ENCODE measurements at regions not wholly inside any gene's neighbourhood (a gene's known extent, or its start where the extent isn't known, plus 50 kb on each side); places are given as distances from the start of the nearest gene placed in this dataset.

DNA sequence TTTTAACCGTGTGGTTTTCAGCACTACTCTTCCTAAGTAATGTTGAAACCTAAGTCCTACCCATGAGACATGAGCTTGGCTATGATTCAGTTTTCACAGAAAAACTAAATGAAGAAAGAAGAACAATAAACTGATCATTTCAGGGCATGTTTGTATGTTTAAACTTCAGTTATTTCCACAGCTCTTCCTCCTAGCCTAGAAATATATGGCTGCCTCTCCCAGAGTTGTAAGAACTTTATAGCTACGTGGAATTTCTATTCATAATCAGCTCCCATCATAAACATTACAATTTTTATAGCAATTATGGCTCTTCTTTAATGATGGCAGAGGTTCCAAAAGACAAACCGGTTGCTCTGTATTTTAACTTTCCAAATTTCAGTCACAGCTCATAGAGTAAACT is 314.7 kb upstream of the ADAMTSL1 start:
- no peak for FAIRE-seq

DNA sequence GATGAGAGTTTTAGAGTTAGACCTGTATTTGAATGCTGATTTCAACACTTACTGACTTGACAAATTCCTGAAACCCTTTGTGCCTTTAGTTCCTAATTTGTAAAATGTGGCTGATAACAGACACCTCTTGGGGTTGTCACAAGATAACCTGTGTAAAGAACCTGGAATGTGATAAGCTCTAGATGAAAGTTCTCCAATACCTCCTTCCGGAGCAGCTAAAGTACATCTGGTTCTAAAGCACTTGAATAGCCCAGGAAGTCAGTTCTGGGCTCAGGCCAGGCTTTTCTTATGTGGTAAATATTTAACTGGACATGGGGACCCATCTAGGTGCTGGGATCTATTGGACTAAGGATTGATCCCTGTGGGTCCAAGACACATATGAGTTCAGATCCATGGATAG is 310.8 kb upstream of the ADAMTSL1 start:
- FAIRE-seq, result no peak

DNA sequence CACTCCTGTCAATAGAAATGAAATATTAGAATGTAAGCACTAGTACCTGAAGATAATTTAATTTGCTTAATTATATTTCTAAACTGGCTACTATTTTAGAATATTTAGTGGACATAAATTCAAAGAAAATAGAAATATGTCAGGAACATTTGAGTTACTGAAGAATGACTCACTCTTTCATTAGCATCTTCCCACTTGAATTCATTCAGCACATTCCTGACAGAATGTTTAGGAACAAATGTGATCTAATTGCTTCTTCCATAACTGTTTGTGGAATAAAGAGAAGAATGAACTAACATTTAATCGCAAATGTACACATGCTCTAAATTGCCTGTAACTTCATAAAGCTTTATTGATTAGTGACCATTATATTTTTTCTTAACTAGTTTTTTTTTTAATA is 306.2 kb upstream of the ADAMTSL1 start:
- no peak for FAIRE-seq

DNA sequence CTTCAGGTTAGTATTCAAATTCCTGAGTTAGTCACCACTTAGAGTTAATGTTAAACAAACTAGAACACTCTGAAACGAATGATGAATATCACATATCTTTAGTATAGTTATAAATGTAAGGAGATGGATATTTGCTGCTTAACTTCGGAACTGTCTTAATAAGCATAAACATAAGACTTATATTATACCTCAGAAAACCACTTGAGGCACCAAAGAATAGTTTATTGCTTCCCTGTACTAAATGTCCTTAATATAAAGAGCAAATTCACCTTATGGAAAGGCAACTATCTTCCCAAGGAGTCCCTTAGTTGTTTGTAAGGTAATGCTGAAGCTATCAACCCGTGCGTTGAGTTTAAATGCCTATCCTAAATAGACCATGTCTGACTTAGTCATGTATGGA is 300.0 kb upstream of the ADAMTSL1 start:
- FAIRE-seq, result no peak

DNA sequence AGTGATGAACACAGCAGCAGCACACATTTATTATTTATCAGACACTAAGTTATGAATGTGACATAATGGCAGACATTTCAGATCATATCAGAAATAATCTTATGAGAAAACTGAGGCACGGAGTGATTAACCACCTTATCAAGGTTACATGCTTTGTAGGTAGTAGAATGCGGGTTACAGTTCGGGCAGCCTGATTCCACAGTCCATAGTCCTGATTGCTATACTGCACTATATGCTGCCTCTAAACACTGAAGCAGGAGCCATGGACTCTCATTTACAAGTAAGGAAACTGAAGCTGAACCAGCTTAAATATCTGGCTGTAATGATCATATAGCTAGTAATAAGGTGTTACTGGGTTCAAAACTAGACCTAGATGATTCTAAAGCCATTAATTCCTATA is 291.3 kb upstream of the ADAMTSL1 start:
- FAIRE-seq, result no peak

DNA sequence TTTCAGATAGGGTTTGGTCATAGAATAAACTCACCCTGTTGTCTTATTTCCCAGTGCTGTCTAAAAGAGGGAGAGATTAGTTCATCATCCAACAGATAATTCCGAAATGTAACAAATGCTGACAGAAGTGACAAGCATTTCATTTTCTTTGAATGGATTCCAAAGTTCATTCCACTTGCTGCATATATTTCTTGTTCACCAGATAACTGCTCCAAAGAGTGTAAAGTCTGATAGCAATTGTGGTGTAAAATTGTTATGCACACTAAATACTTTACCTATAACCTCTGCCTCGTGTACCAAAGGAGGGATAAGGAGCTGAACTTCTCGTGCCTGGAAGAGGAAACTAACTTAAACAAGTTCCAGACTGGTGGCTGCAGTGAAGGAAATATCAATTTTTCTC is 290.0 kb upstream of the ADAMTSL1 start:
- FAIRE-seq, result no peak

DNA sequence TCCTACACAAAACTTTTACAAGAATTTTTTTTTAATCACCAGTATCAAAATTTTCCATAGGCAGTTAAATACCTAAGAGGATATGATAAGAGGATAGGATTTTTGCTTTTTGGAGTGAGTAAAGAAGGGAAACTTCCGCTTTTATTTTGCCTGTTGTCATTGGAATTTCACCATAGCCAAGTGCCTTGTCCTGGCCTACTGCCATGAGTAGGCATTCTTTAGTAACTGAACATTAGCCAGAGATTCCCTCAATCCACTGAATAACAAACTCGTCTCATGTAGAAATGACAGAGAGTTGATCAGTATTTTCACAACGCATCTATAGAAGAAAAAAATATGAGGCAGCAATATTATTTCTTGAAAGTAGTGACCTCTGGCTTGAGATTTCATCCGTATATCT is 289.6 kb upstream of the ADAMTSL1 start:
- no peak for FAIRE-seq

DNA sequence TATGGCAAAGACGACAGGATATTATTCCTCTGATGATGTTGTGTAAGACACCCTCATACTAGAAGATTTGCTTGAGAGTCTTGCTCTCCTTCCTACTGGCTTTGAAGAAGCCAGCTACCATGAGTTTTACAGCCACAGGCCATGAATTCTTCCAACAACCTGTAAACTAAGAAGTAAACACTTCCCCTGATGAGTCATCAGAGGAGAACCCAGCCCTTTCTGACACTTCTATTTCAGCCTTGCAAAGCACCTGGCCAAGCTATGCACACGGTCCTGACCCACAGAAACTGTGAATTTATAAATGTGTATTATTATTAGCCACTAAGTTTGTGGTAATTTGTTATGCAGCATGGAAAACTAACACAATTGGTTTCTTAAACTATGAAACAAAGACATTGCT is 288.8 kb upstream of the ADAMTSL1 start:
- FAIRE-seq, result no peak

DNA sequence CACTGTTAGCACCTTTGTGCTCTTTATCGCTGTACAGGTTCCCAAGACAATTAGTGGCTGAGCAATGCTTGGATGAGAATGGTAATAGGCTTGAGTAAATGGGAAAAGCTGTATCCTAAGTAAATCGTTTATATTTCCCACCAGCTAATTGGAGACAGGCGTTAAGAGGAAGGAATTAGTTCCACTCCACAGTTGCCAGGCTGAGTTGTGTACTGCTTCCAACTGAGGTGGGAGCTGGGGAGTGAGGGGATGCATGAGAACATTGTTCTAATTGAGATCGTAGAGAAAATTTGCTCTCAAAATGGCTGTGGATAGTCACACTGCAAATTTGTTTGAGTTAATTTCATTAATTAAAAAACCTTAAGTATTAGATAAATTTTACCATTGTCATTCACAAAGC is 285.0 kb upstream of the ADAMTSL1 start:
- no peak for FAIRE-seq

DNA sequence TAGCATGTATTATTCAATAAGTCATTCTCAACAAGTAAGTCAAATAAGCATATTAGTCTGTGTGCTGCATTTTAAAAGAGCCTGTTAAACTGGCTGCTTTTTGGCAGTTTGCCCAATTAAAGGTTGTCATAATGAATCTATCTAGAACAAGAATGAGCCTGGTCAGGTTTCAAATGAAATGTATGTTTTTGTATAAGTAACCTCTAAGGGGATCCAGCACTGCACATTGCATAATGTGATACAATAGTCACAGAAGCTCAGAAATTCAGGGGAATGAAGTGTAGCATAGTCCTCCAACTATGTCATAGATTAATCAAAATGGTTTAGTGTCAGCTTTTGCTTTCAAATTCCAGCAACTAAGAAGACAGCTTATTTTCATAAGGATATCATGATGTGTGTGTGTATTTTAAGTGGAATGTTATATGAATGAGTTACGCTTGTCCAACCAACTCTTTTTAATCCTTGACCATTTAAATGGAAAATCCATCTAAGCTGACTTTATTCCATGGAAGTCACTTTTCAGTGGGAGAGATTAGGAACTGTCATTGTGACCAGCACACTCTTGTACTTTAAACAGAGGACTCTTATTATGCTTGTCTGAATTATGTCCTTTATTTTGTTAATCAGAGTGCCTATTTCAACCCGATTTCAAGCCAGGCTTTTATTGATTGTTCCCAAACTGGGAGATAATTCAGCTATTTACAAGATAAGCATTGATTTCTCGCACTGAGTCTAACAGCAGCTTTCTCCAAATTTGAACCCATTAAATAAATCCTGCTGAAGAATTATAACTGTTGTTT is 283.9 kb upstream of the ADAMTSL1 start:
- FAIRE-seq, result no peak

DNA sequence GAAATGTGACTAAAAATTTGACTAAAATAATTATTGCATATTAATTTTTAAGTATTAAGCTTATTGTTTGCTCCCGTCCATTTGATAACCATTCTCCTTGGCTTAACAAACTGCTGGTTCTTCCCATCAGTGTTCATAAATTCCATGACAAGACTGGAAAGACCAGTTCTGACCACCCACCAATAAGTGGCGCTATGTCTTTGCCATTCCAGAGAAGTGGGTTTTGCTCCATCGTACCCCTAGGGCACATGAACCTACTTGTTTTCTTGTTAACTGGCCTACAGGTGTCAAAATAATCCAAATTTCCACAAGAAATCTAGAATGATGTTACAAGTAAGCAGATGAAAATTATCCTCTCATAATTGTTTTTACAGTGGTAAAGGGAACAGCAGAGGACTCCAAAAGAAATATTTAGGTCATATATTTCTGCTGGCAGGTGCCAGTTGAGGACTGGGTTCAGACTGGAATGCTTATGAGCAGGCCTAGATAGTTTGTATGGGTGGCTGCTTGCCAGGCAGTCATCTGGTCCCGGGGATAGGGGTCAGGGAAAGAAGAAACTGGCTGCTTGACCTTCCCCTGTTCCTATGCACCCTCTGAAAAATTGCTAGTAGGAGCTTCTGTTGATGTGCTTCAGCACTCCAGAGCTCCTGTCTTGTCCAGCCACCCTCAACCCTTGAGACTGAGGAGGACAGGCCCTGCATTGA is 283.1 kb upstream of the ADAMTSL1 start:
- no peak for FAIRE-seq

DNA sequence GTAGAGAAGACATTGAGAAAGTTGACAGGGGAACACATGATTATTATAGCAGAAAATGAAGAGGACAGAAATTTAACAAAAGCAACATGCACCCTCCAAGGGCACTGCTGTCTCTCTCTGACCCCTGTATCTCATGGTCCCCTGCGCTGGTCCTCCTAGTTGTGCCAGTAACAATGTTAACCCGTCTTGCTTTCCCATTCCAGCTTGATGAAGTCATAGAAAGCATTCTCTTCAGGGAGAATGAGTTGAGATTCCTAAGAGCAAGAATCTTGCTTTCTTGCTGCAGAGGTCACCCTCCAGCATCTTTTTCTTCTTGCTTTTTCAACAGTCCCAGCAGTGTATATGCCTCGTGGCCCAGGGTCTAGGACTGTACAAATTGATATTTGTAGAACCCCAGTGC is 279.6 kb upstream of the ADAMTSL1 start:
- FAIRE-seq, result no peak

DNA sequence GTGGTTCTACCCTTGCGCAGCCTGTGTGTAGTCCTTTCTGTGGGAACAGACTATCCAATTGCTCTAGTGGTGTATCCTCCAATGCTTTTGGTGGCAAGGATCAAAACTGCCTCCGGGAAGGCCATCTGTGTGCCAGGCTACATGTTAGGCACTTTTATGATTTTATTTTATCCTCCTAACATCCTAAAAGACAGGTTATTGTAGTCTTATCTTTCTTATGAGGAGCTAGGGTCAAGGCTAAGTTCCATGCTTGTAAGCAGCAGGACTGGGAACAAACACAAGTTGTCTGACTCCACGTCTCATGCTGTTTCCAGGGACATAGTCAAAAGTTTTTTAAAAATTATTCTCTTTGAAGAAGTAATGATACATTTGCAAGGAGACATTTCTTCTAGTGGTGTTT is 278.7 kb upstream of the ADAMTSL1 start:
- no peak for FAIRE-seq

DNA sequence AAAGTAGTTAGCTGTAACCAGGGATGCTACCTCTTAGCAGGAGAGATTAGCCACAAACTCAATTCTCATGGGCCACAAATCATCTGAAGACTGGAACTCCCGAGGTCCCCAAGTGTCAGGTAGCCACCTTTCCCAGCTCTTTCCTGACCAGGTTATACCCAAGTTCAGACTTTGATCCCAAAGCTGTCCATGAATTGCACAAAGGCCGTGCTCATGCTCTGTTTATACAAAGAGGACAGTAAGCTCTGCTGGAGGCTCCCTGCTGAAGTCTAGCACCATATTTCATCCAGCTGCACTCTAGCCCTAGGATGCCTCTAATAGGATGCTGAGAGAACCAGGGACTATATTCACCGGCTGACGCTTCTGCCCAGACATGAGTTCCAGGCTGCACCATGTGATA is 271.0 kb upstream of the ADAMTSL1 start:
- no peak for FAIRE-seq

DNA sequence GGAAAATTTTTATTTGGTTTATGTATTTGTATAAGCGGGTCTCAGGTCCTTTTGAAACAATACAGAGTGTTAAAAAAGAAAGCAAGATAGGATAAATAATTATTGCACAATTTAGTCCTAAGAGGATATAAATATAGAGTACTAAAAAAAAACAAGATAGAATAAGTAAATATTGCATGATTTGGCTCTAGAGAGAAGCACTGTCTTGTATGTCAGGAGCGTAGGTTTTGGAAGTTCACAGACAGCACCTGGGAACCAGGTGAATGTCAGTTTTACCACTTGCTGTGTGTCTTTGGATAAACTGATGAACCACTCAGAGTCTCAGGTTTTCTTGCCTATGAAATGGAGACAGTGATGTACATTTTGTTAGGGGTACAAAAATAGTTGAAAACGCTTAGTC is 266.2 kb upstream of the ADAMTSL1 start:
- no peak for FAIRE-seq

DNA sequence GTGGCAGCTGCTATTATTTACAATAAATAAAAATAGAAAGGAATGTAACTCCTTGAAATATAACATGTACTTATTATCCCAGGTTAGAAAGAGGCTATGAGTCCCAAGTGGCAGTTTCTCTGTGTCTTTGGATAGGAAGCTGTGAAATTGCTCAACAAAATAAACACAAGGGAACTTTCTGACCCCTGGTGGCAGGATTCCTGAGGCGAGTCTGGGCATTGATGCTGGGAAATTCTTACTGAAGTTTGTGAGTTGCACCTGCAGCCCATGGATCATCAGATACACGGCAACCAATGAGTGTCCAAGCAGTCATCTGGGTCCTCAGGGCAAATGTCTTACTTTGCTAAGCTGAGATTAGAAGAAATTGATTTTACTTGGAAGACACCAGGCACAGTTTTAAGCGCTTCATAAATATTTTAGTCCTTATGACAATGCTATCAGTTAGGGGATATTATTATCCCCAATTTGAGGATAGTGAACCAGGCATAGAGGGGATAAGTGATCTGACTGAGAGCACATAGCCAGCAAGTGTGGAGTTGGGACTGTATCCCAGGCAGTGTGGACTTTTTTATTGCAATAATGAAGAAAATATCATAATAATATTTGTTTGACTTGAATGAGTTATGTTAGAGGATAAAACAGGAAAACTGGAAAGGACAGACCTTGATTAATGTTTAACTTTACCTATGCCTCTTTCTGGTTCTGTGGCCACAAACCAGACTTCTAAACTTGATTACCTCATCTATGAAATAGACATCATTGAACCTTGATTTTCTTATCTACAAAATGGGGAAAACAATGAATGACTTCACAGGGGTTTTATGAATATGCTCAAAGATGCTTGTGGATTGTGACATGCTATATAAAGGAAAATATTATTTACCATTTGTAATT is 265.5 kb upstream of the ADAMTSL1 start:
- no peak for FAIRE-seq

DNA sequence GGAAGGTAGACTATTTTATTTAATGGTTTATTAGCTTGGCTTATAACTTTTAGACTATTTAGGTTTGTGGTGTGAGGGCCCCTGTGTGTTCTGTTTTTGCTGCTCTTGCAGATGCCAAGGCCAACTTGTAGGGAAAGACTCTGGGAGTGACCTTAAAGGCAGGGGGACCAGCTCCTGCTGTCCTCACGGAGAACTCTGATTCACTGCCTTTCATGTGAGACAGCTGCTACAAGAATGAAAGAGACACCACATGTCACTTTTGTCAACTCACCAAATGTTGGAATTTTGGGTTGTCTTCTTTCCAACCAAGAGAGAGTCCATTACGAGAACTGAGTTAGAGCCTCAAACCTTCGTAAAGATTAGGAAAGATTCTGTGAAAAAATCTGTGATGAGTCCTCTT is 258.3 kb upstream of the ADAMTSL1 start:
- no peak for FAIRE-seq

DNA sequence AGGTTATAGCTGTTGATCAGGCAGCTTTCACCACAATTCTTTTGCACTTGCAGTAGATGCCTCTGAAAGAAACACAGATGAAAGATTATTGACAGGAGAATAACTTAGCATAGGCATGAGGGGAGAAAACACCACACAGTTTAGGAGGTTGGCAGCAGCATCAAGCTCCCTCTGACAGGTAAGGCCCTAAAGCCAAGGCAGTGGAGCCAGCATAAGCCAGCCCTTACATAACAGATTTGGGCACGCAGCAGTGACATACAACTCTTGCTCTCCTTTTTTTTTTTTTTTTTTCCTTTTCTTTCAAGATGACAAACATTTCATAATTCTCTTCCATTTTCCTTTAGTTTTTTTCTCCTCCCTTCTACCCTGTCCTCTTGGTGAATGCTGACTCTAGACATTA is 257.6 kb upstream of the ADAMTSL1 start:
- no peak for FAIRE-seq

DNA sequence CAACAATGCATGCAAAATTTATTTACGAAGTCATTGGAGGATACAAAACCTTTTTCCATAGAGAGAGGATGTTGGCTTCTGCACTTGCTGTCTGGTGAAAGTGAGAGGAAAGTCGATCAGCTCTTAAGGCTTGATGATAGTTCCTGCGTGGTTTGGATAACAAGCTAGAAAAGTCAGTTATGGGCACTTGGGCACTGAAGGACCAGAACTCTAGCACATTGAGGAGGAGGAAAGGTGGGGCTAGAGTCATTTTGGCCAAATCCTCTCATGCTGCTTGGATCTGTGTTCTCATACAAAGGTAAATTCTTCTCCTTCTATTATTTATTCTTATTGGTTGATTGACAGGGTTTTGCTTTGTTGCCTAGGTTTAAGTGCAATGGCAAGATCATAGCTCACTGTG is 245.9 kb upstream of the ADAMTSL1 start:
- FAIRE-seq, result no peak

DNA sequence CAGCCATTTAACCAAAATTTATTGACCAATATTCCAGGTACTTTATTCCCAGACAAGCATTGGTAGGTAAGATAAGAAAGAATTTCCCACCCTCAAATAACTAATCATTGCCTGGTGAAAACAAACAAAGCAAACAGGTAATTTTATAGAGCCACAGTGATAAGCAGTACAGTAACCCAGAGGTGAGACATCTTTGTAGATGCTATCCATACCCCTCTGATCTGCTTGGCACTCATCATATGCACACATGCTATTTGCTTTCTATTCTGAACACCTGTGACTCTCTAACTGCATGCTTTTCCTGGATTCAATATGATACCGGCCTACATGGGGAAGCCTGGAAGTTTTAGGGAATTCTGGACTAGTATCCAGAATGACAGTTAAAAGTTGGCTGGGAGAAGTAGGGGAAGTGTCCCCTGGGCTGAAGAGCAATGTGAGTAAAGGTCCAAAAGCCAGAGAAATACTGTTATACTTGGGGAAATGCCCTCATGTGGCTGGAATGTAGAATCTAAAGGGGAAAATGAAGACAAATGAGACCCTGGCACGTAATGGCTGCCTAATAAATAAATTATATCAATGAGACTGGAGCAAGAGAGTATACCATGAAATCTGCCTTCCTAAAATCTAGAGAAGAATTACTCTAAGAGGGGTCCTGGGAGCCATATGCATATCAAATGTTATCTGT is 243.8 kb upstream of the ADAMTSL1 start:
- no peak for FAIRE-seq

DNA sequence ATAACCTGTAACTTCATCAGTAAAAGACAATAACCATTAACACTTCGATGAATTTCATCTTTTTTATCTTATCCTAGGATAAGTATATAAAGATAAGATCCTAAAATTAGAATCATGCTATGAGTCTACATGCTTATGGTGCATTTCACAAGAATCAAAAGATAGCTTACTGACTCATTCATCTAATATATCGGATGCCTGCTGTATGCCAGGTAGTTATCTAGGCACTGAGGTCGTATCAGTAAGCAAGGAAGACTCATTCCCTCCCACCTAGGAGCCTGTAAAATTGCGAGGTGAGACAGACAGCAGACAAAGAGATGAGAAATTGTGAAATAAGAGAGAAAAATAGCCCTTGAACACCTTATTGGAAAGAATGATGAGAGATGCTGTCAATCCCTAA is 240.6 kb upstream of the ADAMTSL1 start:
- no peak for FAIRE-seq

DNA sequence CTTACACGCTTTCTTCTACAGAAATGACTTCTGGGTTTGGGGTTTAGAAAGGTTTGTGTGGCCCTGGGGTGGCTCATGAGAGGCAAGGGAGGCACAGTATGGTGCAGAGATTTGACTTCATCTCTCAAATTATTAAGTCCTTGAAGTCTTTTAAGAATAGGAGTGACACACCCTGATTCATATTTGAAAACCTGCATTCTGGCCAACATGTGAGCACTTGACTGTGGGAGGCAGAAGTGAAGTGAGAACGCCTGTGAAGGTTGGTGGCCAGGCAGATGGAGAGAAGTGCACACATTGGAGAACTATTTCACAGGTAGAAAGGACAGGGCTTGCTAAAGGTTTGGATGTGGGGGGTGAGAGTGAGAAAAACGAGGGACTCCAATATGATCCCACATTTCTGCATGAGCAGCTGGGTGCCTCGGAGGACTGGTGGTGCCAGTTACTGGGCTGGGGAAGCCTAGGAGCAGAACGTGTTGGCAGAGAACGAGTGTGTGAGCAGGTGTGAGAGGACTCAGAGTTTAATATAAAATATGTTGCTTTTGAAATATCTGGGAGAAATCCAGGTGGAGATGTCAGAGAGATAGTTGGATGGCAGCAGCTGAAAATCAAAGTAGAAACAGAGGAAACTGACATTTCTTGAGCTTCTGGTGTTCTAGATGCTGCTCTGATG is 240.0 kb upstream of the ADAMTSL1 start:
- no peak for FAIRE-seq
